GM12878 (cell line): ENCODE measurements at regions not wholly inside any gene's neighbourhood (a gene's known extent, or its start where the extent isn't known, plus 50 kb on each side); places are given as distances from the start of the nearest gene placed in this dataset.

Experiments used
- ATAC-seq: fragments of 200-7000 bp; cut with Tn5 transposase; 3 replicates; pipeline ENCODE4 v1.9.1; 2020; ENCODE audit warnings: mild to moderate bottlenecking, moderate library complexity
- BruUV-seq: library from RNA; stranded (reverse); fragments of 400-500 nt; replicated peaks from 2 replicates; lab custom pipeline; 2021; lab: Mats Ljungman, UMichigan
- CTCF ChIA-PET: fragments of 300-600 bp; sonication (Branson Sonifier 250); formaldehyde crosslinking; extraction: SDS; loops from one replicate; lab custom pipeline; 2021; ENCODE audit warnings: inconsistent platforms; lab: Yijun Ruan, JAX
- POLR2A ChIA-PET: fragments of 350-600 bp; formaldehyde crosslinking; extraction: SDS; loops from one replicate; lab custom pipeline; 2021; ENCODE audit warnings: inconsistent platforms; lab: Charles Lee
- RAD21 ChIA-PET: fragments of 300-600 bp; sonication (Branson Sonifier 250); formaldehyde crosslinking; loops from one replicate; lab custom pipeline; 2023; ENCODE audit warnings: antibody characterized with exemption; ENCODE audit not compliant: unreplicated experiment; lab: Charles Lee
- SMC1A ChIA-PET: fragments of 300-600 bp; sonication (Branson Sonifier 250); formaldehyde crosslinking; loops from one replicate; lab custom pipeline; 2023; ENCODE audit not compliant: unreplicated experiment, uncharacterized antibody; lab: Charles Lee
- DNase-seq: peaks from one replicate; pipeline ENCODE4 v3.0.0-alpha.2; 2011; ENCODE audit warnings: low read depth, low spot score
- FAIRE-seq: peaks from 3 replicates; lab custom pipeline; 2011; peaks lifted over from hg19 to GRCh38; lab: Jason Lieb, UNC
- H2AFZ ChIP-seq: 2 replicates; pipeline ENCODE4 v1.6.0; 2011; ENCODE audit warnings: low read depth, low read length, control low read depth; ENCODE audit not compliant: control insufficient read depth
- H3K27ac ChIP-seq: 2 replicates; pipeline ENCODE4 v1.5.1; 2011; ENCODE audit warnings: control low read depth; ENCODE audit not compliant: control insufficient read depth, insufficient read depth
- H3K27me3 ChIP-seq, 2 experiments: replicated peaks in 1 of 2; 2 replicates each; pipeline versions ENCODE4 v1.6.0 to v1.6.1; 2011; ENCODE audit warnings: low read length in 1 of 2; ENCODE audit not compliant: control insufficient read depth in 2 of 2, insufficient read depth in 2 of 2
- H3K36me3 ChIP-seq, 2 experiments: 2 replicates each; pipeline ENCODE4 v1.5.1; 2011; ENCODE audit warnings: low read length in 1 of 2; ENCODE audit not compliant: control insufficient read depth in 2 of 2, insufficient read depth in 2 of 2
- H3K4me1 ChIP-seq: 2 replicates; pipeline ENCODE4 v1.6.1; 2011; ENCODE audit warnings: mild to moderate bottlenecking, low read length, moderate library complexity, mixed read lengths; ENCODE audit not compliant: control insufficient read depth, insufficient read depth
- H3K4me2 ChIP-seq: 2 replicates; pipeline ENCODE4 v1.6.0; 2011; ENCODE audit warnings: control low read depth; ENCODE audit not compliant: control insufficient read depth, insufficient read depth
- H3K4me3 ChIP-seq: fragments of 200-600 bp; sonication (generic); 2 replicates; pipeline ENCODE4 v1.5.1; 2016
- H3K79me2 ChIP-seq: 2 replicates; pipeline ENCODE4 v1.6.0; 2011; ENCODE audit warnings: low read length; ENCODE audit not compliant: control insufficient read depth, insufficient read depth
- H3K9ac ChIP-seq: 2 replicates; pipeline ENCODE4 v1.8.0; 2011; ENCODE audit warnings: low read length, control low read depth, mixed read lengths; ENCODE audit not compliant: control insufficient read depth, insufficient read depth
- H3K9me3 ChIP-seq: replicated peaks from 3 replicates; pipeline ENCODE4 v1.5.1; 2011; ENCODE audit warnings: mild to moderate bottlenecking, low read length; ENCODE audit not compliant: control insufficient read depth, insufficient read depth
- H4K20me1 ChIP-seq: 2 replicates; pipeline ENCODE4 v1.6.0; 2011; ENCODE audit not compliant: control insufficient read depth, insufficient read depth
- ASH2L ChIP-seq: fragments of 300-600, 200-600 bp; sonication (generic); IDR thresholded peaks from 2 replicates; pipeline ENCODE4 v1.6.1; 2017; ENCODE audit warnings: low read depth, mild to moderate bottlenecking, borderline replicate concordance
- BACH1 ChIP-seq: fragments of 450-650 bp; IDR thresholded peaks from 2 replicates; pipeline ENCODE4 v1.6.1; 2017; ENCODE audit warnings: mild to moderate bottlenecking, borderline replicate concordance
- CBFB ChIP-seq: IDR thresholded peaks from 2 replicates; pipeline ENCODE4 v1.6.1; 2016; ENCODE audit warnings: antibody characterized with exemption, low read depth
- CHD4 ChIP-seq: fragments of 200-600 bp; sonication (generic); IDR thresholded peaks from 2 replicates; pipeline ENCODE4 v1.6.1; 2016; ENCODE audit warnings: mild to moderate bottlenecking
- CREM ChIP-seq: IDR thresholded peaks from 2 replicates; pipeline ENCODE4 v1.6.1; 2014; ENCODE audit warnings: antibody characterized with exemption, low read depth
- ESRRA ChIP-seq: IDR thresholded peaks from 2 replicates; pipeline ENCODE4 v1.6.1; 2012; ENCODE audit warnings: mild to moderate bottlenecking, low read length, improper control_type of control experiment
- FOS ChIP-seq: IDR thresholded peaks from 3 replicates; pipeline ENCODE4 v1.6.1; 2011; ENCODE audit warnings: borderline replicate concordance; ENCODE audit not compliant: insufficient read length; ENCODE audit errors: extremely low read depth
- HCFC1 ChIP-seq: fragments of 150-350 bp; IDR thresholded peaks from 2 replicates; pipeline ENCODE4 v1.6.1; 2014; ENCODE audit warnings: low read length
- MTA3 ChIP-seq: IDR thresholded peaks from 2 replicates; pipeline ENCODE4 v1.6.1; 2012; ENCODE audit warnings: low read length, inconsistent platforms, borderline replicate concordance
- SMC3 ChIP-seq: IDR thresholded peaks from 2 replicates; pipeline ENCODE4 v1.6.1; 2011; ENCODE audit warnings: low read length, improper control_type of control experiment, borderline replicate concordance
- TARDBP ChIP-seq: IDR thresholded peaks from 2 replicates; pipeline ENCODE4 v1.6.1; 2016; ENCODE audit warnings: borderline replicate concordance
- WRNIP1 ChIP-seq: IDR thresholded peaks from 2 replicates; pipeline ENCODE4 v1.6.1; 2011; ENCODE audit warnings: low read depth, low read length, improper control_type of control experiment, borderline replicate concordance
- WGBS: methylation state at CpG from one replicate; pipeline ENCODE4 v1.1.6; 2016; ENCODE audit warnings: low lambda C conversion rate; ENCODE audit not compliant: insufficient replicate concordance, insufficient coverage; ENCODE audit errors: missing lambda C conversion rate; 5-methylcytosine and 5-hydroxymethylcytosine counted together
- in situ Hi-C: fragments of 300-500 bp; cut with MboI; formaldehyde crosslinking; loops from 9 replicates; pipeline ENCODE4 v1.14.3; 2018; ENCODE audit warnings: mixed read lengths
- intact Hi-C: fragments of 100-400 bp; cut with micrococcal nuclease; formaldehyde crosslinking; loops from one replicate; pipeline ENCODE4 v1.14.2; 2022; ENCODE audit not compliant: unreplicated experiment
- TF ChIP-seq, protein P1 (sequence below): IDR thresholded peaks from 2 replicates; pipeline ENCODE4 v1.6.1; 2012; ENCODE audit warnings: low read depth, low read length, improper control_type of control experiment
- TF ChIP-seq, protein P2 (sequence below): fragments of 450-650 bp; IDR thresholded peaks from 2 replicates; pipeline ENCODE4 v1.6.1; 2016; ENCODE audit warnings: mild to moderate bottlenecking, moderate library complexity, borderline replicate concordance

DNA sequence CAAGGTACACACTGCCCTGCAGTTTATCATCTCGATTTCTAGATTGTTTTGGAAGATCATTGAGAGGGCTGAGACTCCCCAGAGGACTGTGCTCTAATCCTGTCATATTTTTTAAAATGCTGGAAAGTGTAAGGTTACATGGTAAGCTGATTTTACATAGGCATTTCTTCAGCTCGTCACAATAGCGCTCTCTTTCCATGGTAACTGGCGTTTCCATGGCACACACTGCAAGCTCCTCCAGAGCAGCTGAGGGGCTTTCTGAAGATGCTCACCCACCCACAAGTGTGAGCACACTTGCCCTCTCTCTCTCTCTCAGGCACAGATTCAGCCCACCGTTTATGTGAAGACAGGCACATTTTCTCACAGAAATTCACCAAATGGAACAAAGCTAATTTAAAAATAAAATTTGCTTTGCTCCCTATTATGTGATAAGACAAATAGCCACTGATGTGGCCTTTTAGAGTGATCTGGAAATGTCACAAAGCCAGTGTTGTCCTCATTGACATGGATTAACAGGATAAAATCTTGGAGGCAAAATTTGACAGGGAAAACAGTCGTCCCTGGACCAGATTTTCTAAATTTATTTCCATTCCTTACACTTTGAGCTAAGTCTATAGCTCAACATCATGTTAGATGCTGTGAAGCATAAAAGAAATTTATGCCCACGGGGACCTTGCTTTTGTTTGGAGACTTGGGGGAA is 421.5 kb downstream of the RWDD3 start:
- BruUV-seq = no TSS peak
- FAIRE-seq (no peak), DNase-seq (no peak), ATAC-seq (no peak)
- no peaks in the 10 kb centered on the region for H3K4me1 ChIP-seq
- H3K9ac ChIP-seq = no peak overlapping the region
- no peak overlapping the region for H3K4me2 ChIP-seq
- H3K4me3 ChIP-seq = no peak overlapping the region
- H3K27ac ChIP-seq = no peak overlapping the region
- WGBS = 23% methylated on average over 7 of the region's 7 CpGs
- POLR2A ChIA-PET = no interaction called here
- no peak overlapping the region for H2AFZ ChIP-seq
- no peaks in the 10 kb centered on the region for H3K36me3 ChIP-seq
- H4K20me1 ChIP-seq = no peaks in the 10 kb centered on the region
- SMC1A ChIA-PET = interaction anchor here (0.7 kb wide), 1 partner anchor 165 kb away, joined by 3 read pairs; no protein-coding TSS in a partner anchor
- CTCF ChIA-PET = no interaction called here
- in situ Hi-C loops (no loop called here), intact Hi-C loops (no loop called here)
- TF ChIP-seq ESRRA (no peak), FOS (no peak), SMC3 (no peak), BACH1 (no peak), CHD4 (no peak), CBFB (no peak)
- TF ChIP-seq, protein P1, sequence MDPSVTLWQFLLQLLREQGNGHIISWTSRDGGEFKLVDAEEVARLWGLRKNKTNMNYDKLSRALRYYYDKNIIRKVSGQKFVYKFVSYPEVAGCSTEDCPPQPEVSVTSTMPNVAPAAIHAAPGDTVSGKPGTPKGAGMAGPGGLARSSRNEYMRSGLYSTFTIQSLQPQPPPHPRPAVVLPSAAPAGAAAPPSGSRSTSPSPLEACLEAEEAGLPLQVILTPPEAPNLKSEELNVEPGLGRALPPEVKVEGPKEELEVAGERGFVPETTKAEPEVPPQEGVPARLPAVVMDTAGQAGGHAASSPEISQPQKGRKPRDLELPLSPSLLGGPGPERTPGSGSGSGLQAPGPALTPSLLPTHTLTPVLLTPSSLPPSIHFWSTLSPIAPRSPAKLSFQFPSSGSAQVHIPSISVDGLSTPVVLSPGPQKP = no peak
- no peaks in the 10 kb centered on the region for H3K9me3 ChIP-seq
- H3K27me3 ChIP-seq = no peaks in the 10 kb centered on the region
- RAD21 ChIA-PET = no interaction called here
- H3K79me2 ChIP-seq = no peaks in the 10 kb centered on the region

DNA sequence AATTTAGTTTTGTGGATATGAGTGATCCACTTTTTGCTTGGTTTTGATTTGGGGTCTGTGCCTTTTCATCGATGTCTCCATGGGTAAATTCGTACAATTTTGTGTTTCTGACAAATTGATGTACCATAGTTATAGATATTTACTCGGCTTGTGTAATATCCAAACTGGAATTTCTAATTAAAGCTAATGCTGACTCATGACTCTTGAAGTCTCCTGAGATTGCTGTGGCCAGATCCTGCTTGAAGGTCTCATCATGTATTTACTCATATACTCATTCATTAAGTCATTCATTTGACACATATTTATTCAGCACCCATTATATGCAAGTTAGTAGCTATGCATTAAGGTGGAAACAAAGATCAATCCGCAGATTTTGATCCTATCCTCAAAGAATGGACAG is 423.2 kb downstream of the RWDD3 start:
- 14% methylated on average over 4 of the region's 4 CpGs for WGBS
- no peaks in the 10 kb centered on the region for H3K4me1 ChIP-seq
- H3K27ac ChIP-seq = no peak overlapping the region
- no peak for FAIRE-seq
- in situ Hi-C loops (no loop called here), intact Hi-C loops (no loop called here)
- no TSS peak for BruUV-seq
- ChIA-PET SMC1A (no interaction called here), POLR2A (no interaction called here), RAD21 (no interaction called here), CTCF (no interaction called here)
- H2AFZ ChIP-seq = no peak overlapping the region
- H3K4me3 ChIP-seq = no peak overlapping the region
- no peak overlapping the region for H3K4me2 ChIP-seq
- no peak for DNase-seq
- H3K36me3 ChIP-seq = no peaks in the 10 kb centered on the region
- no peaks in the 10 kb centered on the region for H4K20me1 ChIP-seq
- H3K9ac ChIP-seq = no peak overlapping the region
- H3K27me3 ChIP-seq = no peaks in the 10 kb centered on the region
- H3K79me2 ChIP-seq = no peaks in the 10 kb centered on the region
- ATAC-seq = no peak
- no peaks in the 10 kb centered on the region for H3K9me3 ChIP-seq
- TF ChIP-seq WRNIP1 = no peak
- no peak for TF ChIP-seq CREM
- no peak for TF ChIP-seq CHD4
- TF ChIP-seq HCFC1 = no peak
- TF ChIP-seq SMC3 = no peak
- TF ChIP-seq, protein P2, sequence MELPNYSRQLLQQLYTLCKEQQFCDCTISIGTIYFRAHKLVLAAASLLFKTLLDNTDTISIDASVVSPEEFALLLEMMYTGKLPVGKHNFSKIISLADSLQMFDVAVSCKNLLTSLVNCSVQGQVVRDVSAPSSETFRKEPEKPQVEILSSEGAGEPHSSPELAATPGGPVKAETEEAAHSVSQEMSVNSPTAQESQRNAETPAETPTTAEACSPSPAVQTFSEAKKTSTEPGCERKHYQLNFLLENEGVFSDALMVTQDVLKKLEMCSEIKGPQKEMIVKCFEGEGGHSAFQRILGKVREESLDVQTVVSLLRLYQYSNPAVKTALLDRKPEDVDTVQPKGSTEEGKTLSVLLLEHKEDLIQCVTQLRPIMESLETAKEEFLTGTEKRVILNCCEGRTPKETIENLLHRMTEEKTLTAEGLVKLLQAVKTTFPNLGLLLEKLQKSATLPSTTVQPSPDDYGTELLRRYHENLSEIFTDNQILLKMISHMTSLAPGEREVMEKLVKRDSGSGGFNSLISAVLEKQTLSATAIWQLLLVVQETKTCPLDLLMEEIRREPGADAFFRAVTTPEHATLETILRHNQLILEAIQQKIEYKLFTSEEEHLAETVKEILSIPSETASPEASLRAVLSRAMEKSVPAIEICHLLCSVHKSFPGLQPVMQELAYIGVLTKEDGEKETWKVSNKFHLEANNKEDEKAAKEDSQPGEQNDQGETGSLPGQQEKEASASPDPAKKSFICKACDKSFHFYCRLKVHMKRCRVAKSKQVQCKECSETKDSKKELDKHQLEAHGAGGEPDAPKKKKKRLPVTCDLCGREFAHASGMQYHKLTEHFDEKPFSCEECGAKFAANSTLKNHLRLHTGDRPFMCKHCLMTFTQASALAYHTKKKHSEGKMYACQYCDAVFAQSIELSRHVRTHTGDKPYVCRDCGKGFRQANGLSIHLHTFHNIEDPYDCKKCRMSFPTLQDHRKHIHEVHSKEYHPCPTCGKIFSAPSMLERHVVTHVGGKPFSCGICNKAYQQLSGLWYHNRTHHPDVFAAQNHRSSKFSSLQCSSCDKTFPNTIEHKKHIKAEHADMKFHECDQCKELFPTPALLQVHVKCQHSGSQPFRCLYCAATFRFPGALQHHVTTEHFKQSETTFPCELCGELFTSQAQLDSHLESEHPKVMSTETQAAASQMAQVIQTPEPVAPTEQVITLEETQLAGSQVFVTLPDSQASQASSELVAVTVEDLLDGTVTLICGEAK = no peak
- no peak for TF ChIP-seq TARDBP
- TF ChIP-seq MTA3 = no peak
- TF ChIP-seq ASH2L = no peak
